ENCODE measurements at regions not wholly inside any gene's neighbourhood (a gene's known extent, or its start where the extent isn't known, plus 50 kb on each side); places are given as distances from the start of the nearest gene placed in this dataset.

GRCh38 chr7:132899-133298 is 59.5 kb upstream of the FAM20C start:
- FAIRE-seq (no peak), DNase-seq (ENCODE audit: insufficient read length, low spot score) (no peak)
- no peak for TF ChIP-seq CTCF (IDR thresholded peaks at IDR 0.05; ENCODE audit: insufficient read depth, missing control alignments)

GRCh38 chr7:133470-133869 is 58.9 kb upstream of the FAM20C start:
- FAIRE-seq: no peak
- no peak for DNase-seq (ENCODE audit: insufficient read length, low spot score)
- no peak for TF ChIP-seq CTCF (IDR thresholded peaks at IDR 0.05; ENCODE audit: insufficient read depth, missing control alignments)

- FAIRE-seq: no peak
- no peak for DNase-seq (ENCODE audit: insufficient read length, low spot score)
- TF ChIP-seq CTCF (IDR thresholded peaks at IDR 0.05; ENCODE audit: insufficient read depth, missing control alignments): no peak
These were observed 58.3 kb upstream of the FAM20C start for GRCh38 chr7:134029-134428.

- no peak for DNase-seq (ENCODE audit: insufficient read length, low spot score)
- FAIRE-seq: no peak
- TF ChIP-seq CTCF (IDR thresholded peaks at IDR 0.05; ENCODE audit: insufficient read depth, missing control alignments): no peak
These were observed 57.7 kb upstream of the FAM20C start for GRCh38 chr7:134561-135256.

GRCh38 chr7:135257-135653 is 57.1 kb upstream of the FAM20C start:
- no peak for FAIRE-seq
- no peak for DNase-seq (ENCODE audit: insufficient read length, low spot score)
- no peak for TF ChIP-seq CTCF (IDR thresholded peaks at IDR 0.05; ENCODE audit: insufficient read depth, missing control alignments)

GRCh38 chr7:135731-136645 is 56.4 kb upstream of the FAM20C start:
- FAIRE-seq (no peak), DNase-seq (ENCODE audit: insufficient read length, low spot score) (no peak)
- no peak for TF ChIP-seq CTCF (IDR thresholded peaks at IDR 0.05; ENCODE audit: insufficient read depth, missing control alignments)
